GM12878 (cell line): ENCODE measurements at regions not wholly inside any gene's neighbourhood (a gene's known extent, or its start where the extent isn't known, plus 50 kb on each side); places are given as distances from the start of the nearest gene placed in this dataset.

ENCODE experiments used
- ATAC-seq: fragments of 200-7000 bp; cut with Tn5 transposase; 3 replicates; pipeline ENCODE4 v1.9.1; 2020; ENCODE audit warnings: mild to moderate bottlenecking, moderate library complexity
- BruUV-seq: library from RNA; stranded (reverse); fragments of 400-500 nt; replicated peaks from 2 replicates; lab custom pipeline; 2021; lab: Mats Ljungman, UMichigan
- CTCF ChIA-PET: fragments of 300-600 bp; sonication (Branson Sonifier 250); formaldehyde crosslinking; extraction: SDS; loops from one replicate; lab custom pipeline; 2021; ENCODE audit warnings: inconsistent platforms; lab: Yijun Ruan, JAX
- POLR2A ChIA-PET: fragments of 350-600 bp; formaldehyde crosslinking; extraction: SDS; loops from one replicate; lab custom pipeline; 2021; ENCODE audit warnings: inconsistent platforms; lab: Charles Lee
- RAD21 ChIA-PET: fragments of 300-600 bp; sonication (Branson Sonifier 250); formaldehyde crosslinking; loops from one replicate; lab custom pipeline; 2023; ENCODE audit warnings: antibody characterized with exemption; ENCODE audit not compliant: unreplicated experiment; lab: Charles Lee
- SMC1A ChIA-PET: fragments of 300-600 bp; sonication (Branson Sonifier 250); formaldehyde crosslinking; loops from one replicate; lab custom pipeline; 2023; ENCODE audit not compliant: unreplicated experiment, uncharacterized antibody; lab: Charles Lee
- DNase-seq: peaks from one replicate; pipeline ENCODE4 v3.0.0-alpha.2; 2011; ENCODE audit warnings: low read depth, low spot score
- FAIRE-seq: peaks from 3 replicates; lab custom pipeline; 2011; peaks lifted over from hg19 to GRCh38; lab: Jason Lieb, UNC
- H2AFZ ChIP-seq: 2 replicates; pipeline ENCODE4 v1.6.0; 2011; ENCODE audit warnings: low read depth, low read length, control low read depth; ENCODE audit not compliant: control insufficient read depth
- H3K27ac ChIP-seq: 2 replicates; pipeline ENCODE4 v1.5.1; 2011; ENCODE audit warnings: control low read depth; ENCODE audit not compliant: control insufficient read depth, insufficient read depth
- H3K27me3 ChIP-seq, 2 experiments: replicated peaks in 1 of 2; 2 replicates each; pipeline versions ENCODE4 v1.6.0 to v1.6.1; 2011; ENCODE audit warnings: low read length in 1 of 2; ENCODE audit not compliant: control insufficient read depth in 2 of 2, insufficient read depth in 2 of 2
- H3K36me3 ChIP-seq, 2 experiments: 2 replicates each; pipeline ENCODE4 v1.5.1; 2011; ENCODE audit warnings: low read length in 1 of 2; ENCODE audit not compliant: control insufficient read depth in 2 of 2, insufficient read depth in 2 of 2
- H3K4me1 ChIP-seq: 2 replicates; pipeline ENCODE4 v1.6.1; 2011; ENCODE audit warnings: mild to moderate bottlenecking, low read length, moderate library complexity, mixed read lengths; ENCODE audit not compliant: control insufficient read depth, insufficient read depth
- H3K4me2 ChIP-seq: 2 replicates; pipeline ENCODE4 v1.6.0; 2011; ENCODE audit warnings: control low read depth; ENCODE audit not compliant: control insufficient read depth, insufficient read depth
- H3K4me3 ChIP-seq: fragments of 200-600 bp; sonication (generic); 2 replicates; pipeline ENCODE4 v1.5.1; 2016
- H3K79me2 ChIP-seq: 2 replicates; pipeline ENCODE4 v1.6.0; 2011; ENCODE audit warnings: low read length; ENCODE audit not compliant: control insufficient read depth, insufficient read depth
- H3K9ac ChIP-seq: 2 replicates; pipeline ENCODE4 v1.8.0; 2011; ENCODE audit warnings: low read length, control low read depth, mixed read lengths; ENCODE audit not compliant: control insufficient read depth, insufficient read depth
- H3K9me3 ChIP-seq: replicated peaks from 3 replicates; pipeline ENCODE4 v1.5.1; 2011; ENCODE audit warnings: mild to moderate bottlenecking, low read length; ENCODE audit not compliant: control insufficient read depth, insufficient read depth
- H4K20me1 ChIP-seq: 2 replicates; pipeline ENCODE4 v1.6.0; 2011; ENCODE audit not compliant: control insufficient read depth, insufficient read depth
- BHLHE40 ChIP-seq, 2 experiments: fragments of 450-650 bp in 1 of 2; IDR thresholded peaks; 2 replicates each; pipeline ENCODE4 v1.6.1; 2011 to 2017; ENCODE audit warnings: low read depth in 2 of 2, borderline replicate concordance in 1 of 2, improper control_type of control experiment in 1 of 2, low read length in 1 of 2, mild to moderate bottlenecking in 1 of 2
- GATAD2B ChIP-seq: fragments of 450-650 bp; conservative IDR thresholded peaks from 2 replicates; pipeline ENCODE4 v1.6.1; 2017; ENCODE audit warnings: low read depth, mild to moderate bottlenecking, moderate library complexity
- IKZF1 ChIP-seq: fragments of 450-650 bp; conservative IDR thresholded peaks from 2 replicates; pipeline ENCODE4 v1.6.1; 2017; ENCODE audit warnings: antibody characterized with exemption, mild to moderate bottlenecking
- IKZF2 ChIP-seq, 2 experiments: fragments of 450-650 bp; IDR thresholded peaks; 2 replicates each; pipeline ENCODE4 v1.6.1; 2017; ENCODE audit warnings: mild to moderate bottlenecking in 2 of 2, moderate library complexity in 2 of 2
- IRF4 ChIP-seq: IDR thresholded peaks from 2 replicates; pipeline ENCODE4 v1.6.1; 2011; ENCODE audit warnings: low read depth, low read length
- KLF5 ChIP-seq: fragments of 450-650 bp; IDR thresholded peaks from 2 replicates; pipeline ENCODE4 v1.6.1; 2014; ENCODE audit warnings: mild to moderate bottlenecking; ENCODE audit not compliant: partially characterized antibody
- MLLT1 ChIP-seq: fragments of 450-650 bp; IDR thresholded peaks from 2 replicates; pipeline ENCODE4 v1.6.1; 2016; ENCODE audit warnings: mild to moderate bottlenecking
- MXI1 ChIP-seq: fragments of 150-350 bp; IDR thresholded peaks from 2 replicates; pipeline ENCODE4 v1.6.1; 2011; ENCODE audit warnings: low read depth, mild to moderate bottlenecking, inconsistent platforms, low read length, improper control_type of control experiment
- NR2C1 ChIP-seq: fragments of 450-650 bp; IDR thresholded peaks from 2 replicates; pipeline ENCODE4 v1.6.1; 2017; ENCODE audit warnings: antibody characterized with exemption, mild to moderate bottlenecking, moderate library complexity
- PKNOX1 ChIP-seq: fragments of 450-650 bp; IDR thresholded peaks from 2 replicates; pipeline ENCODE4 v1.6.1; 2016; ENCODE audit warnings: mild to moderate bottlenecking
- PML ChIP-seq: IDR thresholded peaks from 2 replicates; pipeline ENCODE4 v1.6.1; 2012; ENCODE audit warnings: low read length, inconsistent platforms
- SRF ChIP-seq, 2 experiments: IDR thresholded peaks; 2 replicates each; pipeline ENCODE4 v1.6.1; 2011; ENCODE audit warnings: low read depth in 2 of 2, low read length in 2 of 2, mild to moderate bottlenecking in 1 of 2, moderate library complexity in 1 of 2
- TBL1XR1 ChIP-seq: IDR thresholded peaks from 2 replicates; pipeline ENCODE4 v1.6.1; 2012; ENCODE audit warnings: low read depth, low read length, improper control_type of control experiment
- ZBTB11 ChIP-seq: fragments of 450-650 bp; formaldehyde crosslinking; IDR thresholded peaks from 2 replicates; pipeline ENCODE4 v1.5.0; 2022; ENCODE audit warnings: mild to moderate bottlenecking, missing genetic modification characterization
- ZBTB33 ChIP-seq: fragments of 450-650 bp; IDR thresholded peaks from 2 replicates; pipeline ENCODE4 v1.6.1; 2017; ENCODE audit warnings: mild to moderate bottlenecking
- WGBS: methylation state at CpG from one replicate; pipeline ENCODE4 v1.1.6; 2016; ENCODE audit warnings: low lambda C conversion rate; ENCODE audit not compliant: insufficient replicate concordance, insufficient coverage; ENCODE audit errors: missing lambda C conversion rate; 5-methylcytosine and 5-hydroxymethylcytosine counted together
- in situ Hi-C: fragments of 300-500 bp; cut with MboI; formaldehyde crosslinking; loops from 9 replicates; pipeline ENCODE4 v1.14.3; 2018; ENCODE audit warnings: mixed read lengths
- intact Hi-C: fragments of 100-400 bp; cut with micrococcal nuclease; formaldehyde crosslinking; loops from one replicate; pipeline ENCODE4 v1.14.2; 2022; ENCODE audit not compliant: unreplicated experiment

GRCh38 chr3:13717222-13717895 is 162.5 kb downstream of the WNT7A start:
- RAD21 ChIA-PET, result no interaction called here

More at GRCh38 chr3:13717222-13717895, 162.5 kb downstream of the WNT7A start:
- Histone ChIP-seq H3K79me2 (no peaks in the 10 kb centered on the region), H4K20me1 (no peaks in the 10 kb centered on the region), H3K9me3 (no peaks in the 10 kb centered on the region; the same call in 1 of the 3 replicates), H3K36me3 (no peaks in the 10 kb centered on the region), H3K4me3 (no peak overlapping the region), H2AFZ (no peak overlapping the region), H3K4me1 (no peaks in the 10 kb centered on the region), H3K4me2 (no peak overlapping the region), H3K9ac (no peak overlapping the region), H3K27me3 (no peaks in the 10 kb centered on the region), H3K27ac (no peak overlapping the region)
- no TSS peak for BruUV-seq
- intact Hi-C loops, result no loop called here
- in situ Hi-C loops, result no loop called here
- DNase-seq (no peak), FAIRE-seq (no peak), ATAC-seq (no peak)
- ChIA-PET SMC1A (interaction anchor here (0.6 kb wide), 1 partner anchor 101 kb away, joined by 3 read pairs; no protein-coding TSS in a partner anchor), POLR2A (no interaction called here), CTCF (interaction anchor here (0.6 kb wide), 1 partner anchor 320 kb away, joined by 3 read pairs; no protein-coding TSS in a partner anchor)
- WGBS, result 16% methylated on average over 7 of the region's 8 CpGs
- no peak for TF ChIP-seq BHLHE40 (IDR thresholded peaks at IDR 0.05; ENCODE audit: borderline replicate concordance in 1 of 2, low read depth in 2 of 2, low read length in 1 of 2)
- TF ChIP-seq MLLT1, result no peak
- no peak for TF ChIP-seq PKNOX1
- no peak for TF ChIP-seq IRF4
- no peak for TF ChIP-seq ZBTB33
- TF ChIP-seq ZBTB11 (CRISPR knock-in tag), result no peak
- TF ChIP-seq SRF (IDR thresholded peaks at IDR 0.05; ENCODE audit: low read depth in 2 of 2, low read length in 2 of 2), result no peak
- no peak for TF ChIP-seq NR2C1
- TF ChIP-seq IKZF2 (IDR thresholded peaks at IDR 0.05), result no peak
- TF ChIP-seq KLF5, result no peak
- no peak for TF ChIP-seq GATAD2B
- no peak for TF ChIP-seq MXI1
- no peak for TF ChIP-seq IKZF1
- TF ChIP-seq PML, result no peak
- no peak for TF ChIP-seq TBL1XR1
